HepG2 (cell line): ENCODE measurements at regions not wholly inside any gene's neighbourhood (a gene's known extent, or its start where the extent isn't known, plus 50 kb on each side); places are given as distances from the start of the nearest gene placed in this dataset.

ENCODE experiments used
- ATAC-seq: fragments of 200-7000 bp; cut with Tn5 transposase; 3 replicates; pipeline ENCODE4 v1.9.1; 2020; ENCODE audit warnings: mild to moderate bottlenecking, moderate library complexity
- BruUV-seq: library from RNA; stranded (reverse); fragments of 400-500 nt; replicated peaks from 2 replicates; lab custom pipeline; 2021; lab: Mats Ljungman, UMichigan
- CTCF ChIA-PET: fragments of 300-600 bp; formaldehyde crosslinking; extraction: SDS; loops from one replicate; lab custom pipeline; 2021; ENCODE audit warnings: low total read pairs, inconsistent platforms, low intra/inter-chr PET ratio; lab: Yijun Ruan, JAX
- POLR2A ChIA-PET: fragments of 350-600 bp; sonication (Branson Sonifier 250); formaldehyde crosslinking; loops from one replicate; lab custom pipeline; 2020; ENCODE audit warnings: antibody characterized with exemption, inconsistent platforms; lab: Yijun Ruan, JAX
- DNase-seq: peaks from one replicate; pipeline ENCODE4 v3.0.0-alpha.2; 2015; ENCODE audit warnings: low spot score
- FAIRE-seq: peaks from 3 replicates; lab custom pipeline; 2011; peaks lifted over from hg19 to GRCh38; lab: Jason Lieb, UNC
- H2AFZ ChIP-seq: one replicate; pipeline ENCODE4 v1.6.1; 2011; ENCODE audit warnings: low read length, inconsistent platforms
- H3K27ac ChIP-seq: fragments of 300-600 bp; 3 replicates; pipeline ENCODE4 v1.8.0; 2011; ENCODE audit warnings: mixed run types, mild to moderate bottlenecking, mixed read lengths, low read length, inconsistent platforms; ENCODE audit not compliant: insufficient read depth; ENCODE audit errors: extremely low read length
- H3K27me3 ChIP-seq, 2 experiments: fragments of 200-600 bp in 1 of 2; 2 replicates in 1 of 2; 3 replicates in 1 of 2; pipeline versions ENCODE4 v1.6.0 to v1.8.0; 2011; ENCODE audit warnings: low read length in 2 of 2, mild to moderate bottlenecking in 2 of 2, moderate library complexity in 2 of 2, inconsistent platforms in 1 of 2; ENCODE audit not compliant: insufficient read depth in 2 of 2, control insufficient read depth in 1 of 2
- H3K36me3 ChIP-seq, 2 experiments: fragments of 200-600 bp in 1 of 2; replicated peaks in 1 of 2; 2 replicates in 1 of 2; 3 replicates in 1 of 2; pipeline versions ENCODE4 v1.5.1 to v1.8.0; 2011; ENCODE audit warnings: low read length in 2 of 2, inconsistent platforms in 1 of 2; ENCODE audit not compliant: insufficient read depth in 2 of 2, control insufficient read depth in 1 of 2
- H3K4me1 ChIP-seq: 2 replicates; pipeline ENCODE4 v1.5.1; 2012; ENCODE audit warnings: low read length, inconsistent platforms; ENCODE audit not compliant: insufficient read depth
- H3K4me2 ChIP-seq: 2 replicates; pipeline ENCODE4 v1.6.0; 2011; ENCODE audit warnings: low read depth, low read length, inconsistent platforms
- H3K4me3 ChIP-seq, 3 experiments: fragments of 200-600 bp in 1 of 3; sonication (generic), shearing (Covaris generic) in 1 of 3; replicated peaks in 1 of 3; 2 replicates each; pipeline ENCODE4 v1.5.1; 2011 to 2016; ENCODE audit warnings: low read length in 3 of 3, inconsistent platforms in 2 of 3, low read depth in 2 of 3, mild to moderate bottlenecking in 2 of 3, control low read depth in 1 of 3, mixed read lengths in 1 of 3; ENCODE audit not compliant: insufficient read depth in 1 of 3
- H3K79me2 ChIP-seq: one replicate; pipeline ENCODE4 v1.6.1; 2011; ENCODE audit warnings: low read length, inconsistent platforms; ENCODE audit not compliant: insufficient read depth
- H3K9ac ChIP-seq: 2 replicates; pipeline ENCODE4 v1.6.0; 2011; ENCODE audit warnings: mild to moderate bottlenecking, low read depth, low read length, inconsistent platforms; ENCODE audit not compliant: insufficient read depth
- H3K9me3 ChIP-seq: 2 replicates; pipeline ENCODE4 v1.5.1; 2012; ENCODE audit warnings: mild to moderate bottlenecking, low read length
- H4K20me1 ChIP-seq: 2 replicates; pipeline ENCODE4 v1.6.0; 2011; ENCODE audit warnings: inconsistent platforms, mild to moderate bottlenecking, low read length, moderate library complexity; ENCODE audit not compliant: insufficient read depth
- GLI4 ChIP-seq: sonication (generic); formaldehyde crosslinking; IDR thresholded peaks from 2 replicates; pipeline ENCODE4 v1.5.1; 2020; ENCODE audit warnings: missing genetic modification reagents, mild to moderate bottlenecking, moderate library complexity, borderline replicate concordance
- HOXA9 ChIP-seq: sonication (generic); formaldehyde crosslinking; IDR thresholded peaks from 2 replicates; pipeline ENCODE4 v1.8.1; 2022; ENCODE audit warnings: missing genetic modification reagents, mild to moderate bottlenecking, moderate library complexity, borderline replicate concordance
- MBNL3 ChIP-seq: fragments of 250-450 bp; sonication (Bioruptor Pico); conservative IDR thresholded peaks from 2 replicates; pipeline ENCODE4 v1.8.0; 2022; ENCODE audit warnings: mild to moderate bottlenecking, inconsistent platforms
- PRDM10 ChIP-seq: sonication (generic); formaldehyde crosslinking; IDR thresholded peaks from 2 replicates; pipeline ENCODE4 v1.4.0; 2020; ENCODE audit warnings: low read depth, missing genetic modification reagents
- SAP130 ChIP-seq: IDR thresholded peaks from 2 replicates; pipeline ENCODE4 v1.6.1; 2016; ENCODE audit warnings: low read depth
- UBTF ChIP-seq: sonication (generic); formaldehyde crosslinking; IDR thresholded peaks from 2 replicates; pipeline ENCODE4 v1.4.0; 2020; ENCODE audit warnings: mild to moderate bottlenecking, missing genetic modification reagents
- ZNF264 ChIP-seq: sonication (generic); formaldehyde crosslinking; IDR thresholded peaks from 2 replicates; pipeline ENCODE4 v1.4.0; 2020; ENCODE audit warnings: missing genetic modification reagents
- ZNF496 ChIP-seq: sonication (generic); formaldehyde crosslinking; IDR thresholded peaks from 2 replicates; pipeline ENCODE4 v1.8.1; 2023; ENCODE audit warnings: mild to moderate bottlenecking, moderate library complexity, missing genetic modification reagents; ENCODE audit not compliant: insufficient replicate concordance
- ZNF687 ChIP-seq: sonication (generic); formaldehyde crosslinking; IDR thresholded peaks from 2 replicates; pipeline ENCODE4 v1.5.1; 2020; ENCODE audit warnings: mild to moderate bottlenecking, missing genetic modification reagents, moderate library complexity
- ZNF777 ChIP-seq: sonication (generic); formaldehyde crosslinking; IDR thresholded peaks from 2 replicates; pipeline ENCODE4 v1.4.0; 2020; ENCODE audit warnings: missing genetic modification reagents
- WGBS: methylation state at CpG from one replicate; pipeline ENCODE4 v1.1.6; 2017; ENCODE audit warnings: low lambda C conversion rate; 5-methylcytosine and 5-hydroxymethylcytosine counted together
- in situ Hi-C: cut with HindIII; loops from 2 replicates; pipeline ENCODE4 v1.10.0; 2017; ENCODE audit warnings: low pct_unique_long_range_greater_than_20kb; ENCODE audit not compliant: extremely low pct_ligation_motif_present
- intact Hi-C: fragments of 100-400 bp; cut with micrococcal nuclease; formaldehyde crosslinking; loops from one replicate; pipeline ENCODE4 v1.10.0; 2022; ENCODE audit not compliant: unreplicated experiment

- TF ChIP-seq PRDM10 (CRISPR knock-in tag): no peak
- no peak for TF ChIP-seq MBNL3 (CRISPR knock-in tag)
- TF ChIP-seq HOXA9 (CRISPR knock-in tag): no peak
- no peak for TF ChIP-seq SAP130 (CRISPR knock-in tag)
- TF ChIP-seq GLI4 (CRISPR knock-in tag): no peak
- no peak for TF ChIP-seq ZNF777 (CRISPR knock-in tag)
Measured at GRCh38 chr2:239865059-239865639, 160.0 kb downstream of the NDUFA10 start (continued).

GRCh38 chr2:239864247-239865058 is 160.7 kb downstream of the NDUFA10 start:
- WGBS: 54% methylated on average over 19 of the region's 26 CpGs
- TF ChIP-seq UBTF (CRISPR knock-in tag) (no peak), ZNF496 (CRISPR knock-in tag) (no peak), ZNF264 (CRISPR knock-in tag) (no peak), ZNF687 (no peak)

More at GRCh38 chr2:239864247-239865058, 160.7 kb downstream of the NDUFA10 start:
- no peaks in the 10 kb centered on the region for H3K4me1 ChIP-seq
- ATAC-seq (peak; percentile 41), DNase-seq (no peak), FAIRE-seq (no peak)
- no TSS peak for BruUV-seq
- in situ Hi-C loops: no loop called here
- H3K4me2 ChIP-seq: no peak overlapping the region
- no peaks in the 10 kb centered on the region for H4K20me1 ChIP-seq
- no peaks in the 10 kb centered on the region for H3K79me2 ChIP-seq
- H3K27me3 ChIP-seq: no peaks in the 10 kb centered on the region; a peak in 1 of 5 replicates
- no peak overlapping the region for H2AFZ ChIP-seq
- H3K27ac ChIP-seq: no peak overlapping the region
- CTCF ChIA-PET: no interaction called here
- intact Hi-C loops: no loop called here
- no peak overlapping the region for H3K4me3 ChIP-seq
- H3K36me3 ChIP-seq: no peaks in the 10 kb centered on the region
- peaks cover 27% of the 10 kb centered on the region for H3K9me3 ChIP-seq
- H3K9ac ChIP-seq: no peak overlapping the region
- POLR2A ChIA-PET: no interaction called here
